AG04450 (cell line): ENCODE measurements at regions not wholly inside any gene's neighbourhood (a gene's known extent, or its start where the extent isn't known, plus 50 kb on each side); places are given as distances from the start of the nearest gene placed in this dataset.

Experiments
- CTCF ChIA-PET: fragments of 300-600, 350-600 bp; formaldehyde crosslinking; extraction: SDS; loops from one replicate; lab custom pipeline; 2022; ENCODE audit warnings: antibody characterized with exemption, inconsistent platforms; lab: Charles Lee
- POLR2A ChIA-PET: fragments of 350-600 bp; formaldehyde crosslinking; extraction: SDS; loops from one replicate; lab custom pipeline; 2021; ENCODE audit warnings: antibody characterized with exemption, inconsistent platforms; lab: Yijun Ruan, JAX
- DNase-seq: peaks from one replicate; pipeline ENCODE4 v3.0.0-alpha.2; 2011; ENCODE audit warnings: low read depth, low spot score
- H3K27ac ChIP-seq: one replicate; pipeline ENCODE4 v1.5.1; 2012; ENCODE audit warnings: low read depth, low read length, control low read depth
- H3K27me3 ChIP-seq: one replicate; pipeline ENCODE4 v1.6.0; 2012; ENCODE audit warnings: low read length; ENCODE audit not compliant: control insufficient read depth, insufficient read depth
- H3K4me3 ChIP-seq: 2 replicates; pipeline ENCODE4 v1.5.1; 2011; ENCODE audit warnings: mild to moderate bottlenecking, low read depth, low read length, control low read depth
- H3K9me3 ChIP-seq: 2 replicates; pipeline ENCODE4 v1.5.1; 2012; ENCODE audit warnings: low read length; ENCODE audit not compliant: control insufficient read depth, insufficient read depth
- TF ChIP-seq, protein P1 (sequence below): IDR thresholded peaks from 2 replicates; pipeline ENCODE4 v1.5.1; 2011; ENCODE audit warnings: low read depth, low read length, control low read depth, inconsistent platforms

GRCh38 chr2:60070196-60070595 is 483.3 kb downstream of the BCL11A start:
- no peak overlapping the region for H3K27ac ChIP-seq
- CTCF ChIA-PET, result no interaction called here
- POLR2A ChIA-PET, result no interaction called here
- no peaks in the 10 kb centered on the region for H3K27me3 ChIP-seq
- TF ChIP-seq, protein P1, sequence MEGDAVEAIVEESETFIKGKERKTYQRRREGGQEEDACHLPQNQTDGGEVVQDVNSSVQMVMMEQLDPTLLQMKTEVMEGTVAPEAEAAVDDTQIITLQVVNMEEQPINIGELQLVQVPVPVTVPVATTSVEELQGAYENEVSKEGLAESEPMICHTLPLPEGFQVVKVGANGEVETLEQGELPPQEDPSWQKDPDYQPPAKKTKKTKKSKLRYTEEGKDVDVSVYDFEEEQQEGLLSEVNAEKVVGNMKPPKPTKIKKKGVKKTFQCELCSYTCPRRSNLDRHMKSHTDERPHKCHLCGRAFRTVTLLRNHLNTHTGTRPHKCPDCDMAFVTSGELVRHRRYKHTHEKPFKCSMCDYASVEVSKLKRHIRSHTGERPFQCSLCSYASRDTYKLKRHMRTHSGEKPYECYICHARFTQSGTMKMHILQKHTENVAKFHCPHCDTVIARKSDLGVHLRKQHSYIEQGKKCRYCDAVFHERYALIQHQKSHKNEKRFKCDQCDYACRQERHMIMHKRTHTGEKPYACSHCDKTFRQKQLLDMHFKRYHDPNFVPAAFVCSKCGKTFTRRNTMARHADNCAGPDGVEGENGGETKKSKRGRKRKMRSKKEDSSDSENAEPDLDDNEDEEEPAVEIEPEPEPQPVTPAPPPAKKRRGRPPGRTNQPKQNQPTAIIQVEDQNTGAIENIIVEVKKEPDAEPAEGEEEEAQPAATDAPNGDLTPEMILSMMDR, result no peak
- peaks cover 8% of the 10 kb centered on the region; the same call in 1 of the 2 replicates for H3K9me3 ChIP-seq
- no peak overlapping the region for H3K4me3 ChIP-seq
- DNase-seq, result no peak

GRCh38 chr2:60068755-60069154 is 484.7 kb downstream of the BCL11A start:
- H3K4me3 ChIP-seq, result no peak overlapping the region
- H3K27ac ChIP-seq, result no peak overlapping the region
- H3K9me3 ChIP-seq, result peaks cover 5% of the 10 kb centered on the region; the same call in 1 of the 2 replicates
- CTCF ChIA-PET, result no interaction called here
- TF ChIP-seq, protein P1, result no peak
- DNase-seq, result no peak
- H3K27me3 ChIP-seq, result no peaks in the 10 kb centered on the region
- POLR2A ChIA-PET, result no interaction called here

- TF ChIP-seq, protein P1, result no peak
- Histone ChIP-seq H3K27me3 (no peaks in the 10 kb centered on the region), H3K9me3 (no peaks in the 10 kb centered on the region), H3K4me3 (no peak overlapping the region), H3K27ac (no peak overlapping the region)
- CTCF ChIA-PET, result no interaction called here
- DNase-seq, result no peak
- POLR2A ChIA-PET, result no interaction called here
These were observed 486.4 kb downstream of the BCL11A start for GRCh38 chr2:60067006-60067405.

DNA sequence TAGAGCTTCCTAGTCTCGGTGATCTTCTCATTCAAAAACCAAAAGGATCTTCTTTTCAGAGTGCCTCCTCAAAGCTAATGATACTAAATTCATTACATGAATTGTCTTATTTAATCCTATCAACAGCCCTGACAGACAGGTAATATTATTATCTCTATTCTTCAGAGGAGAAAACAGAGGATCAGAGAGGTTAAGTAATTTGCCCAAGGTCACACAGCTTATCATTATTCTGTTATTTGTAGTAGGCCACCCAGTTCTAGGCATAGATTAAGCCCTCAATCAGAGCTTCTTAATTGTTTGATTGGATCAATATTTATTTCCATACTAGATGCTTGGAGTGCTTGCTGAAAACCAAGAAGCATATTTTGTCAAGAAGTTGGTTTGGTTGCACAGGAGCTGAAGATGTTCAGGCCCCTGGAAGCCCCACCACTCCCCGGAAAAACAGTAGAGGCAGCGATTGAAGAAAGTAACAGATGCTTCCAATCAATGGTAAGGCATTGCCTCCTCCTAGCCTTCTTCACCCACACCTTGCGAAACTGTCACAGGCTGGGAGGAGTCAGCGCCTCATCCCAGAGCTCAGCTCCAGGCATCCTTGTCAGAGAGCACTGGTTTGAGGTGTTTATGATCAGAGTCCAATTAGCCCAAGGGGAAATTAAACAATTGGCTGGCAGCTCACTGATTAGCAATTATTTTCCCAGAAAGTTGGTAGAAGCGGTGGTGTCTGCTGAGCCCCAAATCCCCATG is 487.2 kb downstream of the BCL11A start:
- no peaks in the 10 kb centered on the region for H3K27me3 ChIP-seq
- ChIA-PET CTCF (no interaction called here), POLR2A (no interaction called here)
- H3K4me3 ChIP-seq, result no peak overlapping the region
- H3K27ac ChIP-seq, result no peak overlapping the region
- H3K9me3 ChIP-seq, result no peaks in the 10 kb centered on the region
- TF ChIP-seq, protein P1, result no peak
- DNase-seq, result no peak

- no peaks in the 10 kb centered on the region for H3K9me3 ChIP-seq
- no peak overlapping the region for H3K4me3 ChIP-seq
- no peak overlapping the region for H3K27ac ChIP-seq
- H3K27me3 ChIP-seq, result no peaks in the 10 kb centered on the region
- TF ChIP-seq, protein P1, result no peak
- no peak for DNase-seq
- ChIA-PET CTCF (no interaction called here), POLR2A (no interaction called here)
These were observed 488.6 kb downstream of the BCL11A start for GRCh38 chr2:60064687-60065389.
